Neural cell (in vitro differentiated cells): ENCODE measurements at regions not wholly inside any gene's neighbourhood (a gene's known extent, or its start where the extent isn't known, plus 50 kb on each side); places are given as distances from the start of the nearest gene placed in this dataset.

Experiments
- H2AFZ ChIP-seq: fragments of 200-600, 300-800 bp; sonication (generic), shearing (Covaris generic); 2 replicates; pipeline ENCODE4 v1.6.0; 2014; ENCODE audit warnings: low read depth, mild to moderate bottlenecking, antibody characterized with exemption, low read length, moderate library complexity
- H3F3A ChIP-seq: fragments of 200-600 bp; shearing (Covaris generic); 2 replicates; pipeline ENCODE4 v1.6.1; 2016; ENCODE audit warnings: mild to moderate bottlenecking, moderate library complexity, mixed read lengths, antibody characterized with exemption, low read length; ENCODE audit not compliant: insufficient read depth, poor library complexity, severe bottlenecking
- H3K27ac ChIP-seq: fragments of 200-600, 300-800 bp; sonication (generic), shearing (Covaris generic); 2 replicates; pipeline ENCODE4 v1.5.1; 2014; ENCODE audit warnings: mild to moderate bottlenecking, low read length, moderate library complexity
- H3K27me3 ChIP-seq: fragments of 300-800, 200-600 bp; sonication (generic), shearing (Covaris generic); 2 replicates; pipeline ENCODE4 v1.6.0; 2014; ENCODE audit warnings: mild to moderate bottlenecking, low read depth, low read length, moderate library complexity; ENCODE audit not compliant: insufficient read depth
- H3K36me3 ChIP-seq: fragments of 300-800, 200-600 bp; sonication (generic), shearing (Covaris generic); 2 replicates; pipeline ENCODE4 v1.5.1; 2014; ENCODE audit warnings: mild to moderate bottlenecking, antibody characterized with exemption, low read length, moderate library complexity; ENCODE audit not compliant: insufficient read depth
- H3K4me2 ChIP-seq: fragments of 300-800, 200-600 bp; sonication (generic), shearing (Covaris generic); 2 replicates; pipeline ENCODE4 v1.6.0; 2014; ENCODE audit warnings: mild to moderate bottlenecking, low read length
- H3K4me3 ChIP-seq: fragments of 300-800, 200-600 bp; sonication (generic), shearing (Covaris generic); 2 replicates; pipeline ENCODE4 v1.5.1; 2014; ENCODE audit warnings: mild to moderate bottlenecking, low read length, moderate library complexity
- H3K79me2 ChIP-seq: fragments of 200-600 bp; shearing (Covaris generic); replicated peaks from 2 replicates; pipeline ENCODE4 v1.6.0; 2014; ENCODE audit warnings: mild to moderate bottlenecking, low read length, moderate library complexity; ENCODE audit not compliant: insufficient read depth
- H3K9ac ChIP-seq: fragments of 300-800, 200-600 bp; sonication (generic), shearing (Covaris generic); 2 replicates; pipeline ENCODE4 v1.6.1; 2016; ENCODE audit warnings: mild to moderate bottlenecking, low read length, mixed read lengths
- H3K9me2 ChIP-seq: fragments of 200-600 bp; shearing (Covaris generic); 2 replicates; pipeline ENCODE4 v1.6.1; 2016; ENCODE audit warnings: mild to moderate bottlenecking, low read length, mixed read lengths; ENCODE audit not compliant: insufficient read depth
- H3K9me3 ChIP-seq: fragments of 200-600, 300-800 bp; sonication (generic), shearing (Covaris generic); 2 replicates; pipeline ENCODE4 v1.6.1; 2016; ENCODE audit warnings: mild to moderate bottlenecking, mixed run types, low read length, moderate library complexity, mixed read lengths
- H4K20me1 ChIP-seq: fragments of 200-600 bp; shearing (Covaris generic); 2 replicates; pipeline ENCODE4 v1.6.1; 2016; ENCODE audit warnings: mild to moderate bottlenecking, mixed run types; ENCODE audit not compliant: insufficient read depth
- CTCF ChIP-seq: fragments of 450-650 bp; IDR thresholded peaks from 2 replicates; pipeline ENCODE4 v1.5.1; 2014; ENCODE audit warnings: antibody characterized with exemption, mild to moderate bottlenecking, moderate library complexity; ENCODE audit not compliant: poor library complexity, severe bottlenecking
- EP300 ChIP-seq: fragments of 450-650 bp; conservative IDR thresholded peaks from 2 replicates; pipeline ENCODE4 v1.6.1; 2014; ENCODE audit warnings: antibody characterized with exemption, mild to moderate bottlenecking, moderate library complexity; ENCODE audit not compliant: poor library complexity, severe bottlenecking
- EZH2 ChIP-seq: fragments of 200-600, 300-800 bp; shearing (Covaris generic), sonication (generic); IDR thresholded peaks from 2 replicates; pipeline ENCODE4 v1.6.1; 2014; ENCODE audit warnings: antibody characterized with exemption, low read length, borderline replicate concordance, mild to moderate bottlenecking; ENCODE audit not compliant: insufficient read depth, poor library complexity, severe bottlenecking
- MXI1 ChIP-seq: fragments of 450-650 bp; conservative IDR thresholded peaks from 2 replicates; pipeline ENCODE4 v1.6.1; 2014; ENCODE audit warnings: antibody characterized with exemption, mild to moderate bottlenecking; ENCODE audit not compliant: poor library complexity, severe bottlenecking
- POLR2AphosphoS5 ChIP-seq: IDR thresholded peaks from 2 replicates; pipeline ENCODE4 v1.6.1; 2012
- RAD21 ChIP-seq: fragments of 450-650 bp; conservative IDR thresholded peaks from 2 replicates; pipeline ENCODE4 v1.6.1; 2014; ENCODE audit warnings: antibody characterized with exemption, mild to moderate bottlenecking, moderate library complexity
- REST ChIP-seq: IDR thresholded peaks from 2 replicates; pipeline ENCODE4 v1.6.1; 2012; ENCODE audit warnings: borderline replicate concordance
- SMC3 ChIP-seq: fragments of 450-650 bp; conservative IDR thresholded peaks from 2 replicates; pipeline ENCODE4 v1.6.1; 2014; ENCODE audit warnings: antibody characterized with exemption, mild to moderate bottlenecking, moderate library complexity; ENCODE audit not compliant: poor library complexity
- TAF1 ChIP-seq: IDR thresholded peaks from 2 replicates; pipeline ENCODE4 v1.6.1; 2012; ENCODE audit warnings: low read depth

GRCh38 chr2:145394181-145394580, 874.3 kb upstream of the ZEB2 start:
- Histone ChIP-seq H3K27ac (no peak overlapping the region), H3K27me3 (no peaks in the 10 kb centered on the region), H3K4me2 (no peak overlapping the region), H3F3A (no peaks in the 10 kb centered on the region), H3K9ac (no peak overlapping the region), H3K36me3 (no peaks in the 10 kb centered on the region), H3K9me3 (no peaks in the 10 kb centered on the region), H3K9me2 (no peaks in the 10 kb centered on the region), H2AFZ (no peak overlapping the region), H3K4me3 (no peak overlapping the region), H3K79me2 (no peaks in the 10 kb centered on the region), H4K20me1 (no peaks in the 10 kb centered on the region)
- TF ChIP-seq REST (no peak), EP300 (no peak), SMC3 (no peak), TAF1 (no peak), RAD21 (no peak), POLR2AphosphoS5 (no peak), CTCF (no peak)

- Histone ChIP-seq H3K27ac (no peak overlapping the region), H3K79me2 (no peaks in the 10 kb centered on the region), H4K20me1 (no peaks in the 10 kb centered on the region), H3K9me3 (no peaks in the 10 kb centered on the region), H3K9me2 (no peaks in the 10 kb centered on the region), H3F3A (no peaks in the 10 kb centered on the region), H3K4me3 (no peak overlapping the region), H3K4me2 (no peak overlapping the region), H2AFZ (no peak overlapping the region), H3K27me3 (no peaks in the 10 kb centered on the region), H3K9ac (no peak overlapping the region), H3K36me3 (no peaks in the 10 kb centered on the region)
- TF ChIP-seq POLR2AphosphoS5: no peak
- no peak for TF ChIP-seq TAF1
- TF ChIP-seq REST: no peak
- TF ChIP-seq EZH2: no peak
- TF ChIP-seq MXI1: no peak
- no peak for TF ChIP-seq SMC3
- TF ChIP-seq EP300: no peak
- TF ChIP-seq CTCF: no peak
- no peak for TF ChIP-seq RAD21
Measured at GRCh38 chr2:145386973-145387372, 867.1 kb upstream of the ZEB2 start.
